ENCODE measurements at regions not wholly inside any gene's neighbourhood (a gene's known extent, or its start where the extent isn't known, plus 50 kb on each side); places are given as distances from the start of the nearest gene placed in this dataset.
"Not testable (repeated sequence)": the region's sequence is repeated elsewhere in the genome, so short reads cannot be mapped to it uniquely, and the experiment has no call there.

GRCh38 chr5:114716955-114717354 lies 355.1 kb downstream of the KCNN2 start:
- TF ChIP-seq EP300 (IDR thresholded peaks at IDR 0.05) (no peak), POLR2A (IDR thresholded peaks at IDR 0.05) (no peak), POLR2AphosphoS5 (IDR thresholded peaks at IDR 0.05) (no peak), CTCF (IDR thresholded peaks at IDR 0.05) (no peak)
- H3K27me3 ChIP-seq = no peaks in the 10 kb centered on the region
- no peak overlapping the region for H3K4me3 ChIP-seq
- WGBS, 2 donors = 95 to 97% methylated on average over 1 of the region's 1 CpG
- DNase-seq (no peak), ATAC-seq (ENCODE audit: low FRiP score in 2 of 2) (no peak)
- H3K9me3 ChIP-seq = peaks cover 0 to 8% (median 1%) of the 10 kb centered on the region in 4 donors
- no peak overlapping the region for H3K27ac ChIP-seq
- no peaks in the 10 kb centered on the region for H3K36me3 ChIP-seq
- no peaks in the 10 kb centered on the region for H3K4me1 ChIP-seq

- WGBS, 2 donors = 94% methylated on average over 3 to 27 of the region's 31 CpGs
- H3K27me3 ChIP-seq; H3K36me3 ChIP-seq; H3K4me1 ChIP-seq; ATAC-seq (ENCODE audit: low FRiP score in 2 of 2); H3K4me3 ChIP-seq; H3K27ac ChIP-seq; H3K9me3 ChIP-seq: not testable (repeated sequence)
- DNase-seq = peak in 1 of 2 donors; percentile 66
These were observed 342.5 kb downstream of the KCNN2 start for GRCh38 chr5:114704225-114704893.

GRCh38 chr5:114702731-114703130 lies 340.9 kb downstream of the KCNN2 start:
- 65 to 84% methylated on average over 1 of the region's 1 CpG for WGBS, 2 donors
- no peak for ATAC-seq (ENCODE audit: low FRiP score in 2 of 2)
- no peaks in the 10 kb centered on the region for H3K27me3 ChIP-seq
- no peak for DNase-seq
- no peaks in the 10 kb centered on the region for H3K9me3 ChIP-seq
- no peaks in the 10 kb centered on the region for H3K36me3 ChIP-seq
- H3K27ac ChIP-seq = no peak overlapping the region
- no peak overlapping the region for H3K4me3 ChIP-seq
- TF ChIP-seq CTCF (IDR thresholded peaks at IDR 0.05) (no peak), POLR2A (IDR thresholded peaks at IDR 0.05) (no peak), EP300 (IDR thresholded peaks at IDR 0.05) (no peak), POLR2AphosphoS5 (IDR thresholded peaks at IDR 0.05) (no peak)
- no peaks in the 10 kb centered on the region for H3K4me1 ChIP-seq

GRCh38 chr5:114702136-114702535 lies 340.3 kb downstream of the KCNN2 start:
- Histone ChIP-seq H3K27me3 (no peaks in the 10 kb centered on the region), H3K4me3 (no peak overlapping the region), H3K36me3 (no peaks in the 10 kb centered on the region), H3K27ac (no peak overlapping the region), H3K9me3 (no peaks in the 10 kb centered on the region), H3K4me1 (no peaks in the 10 kb centered on the region)
- 63 to 71% methylated on average over 3 of the region's 3 CpGs for WGBS, 2 donors
- DNase-seq (no peak), ATAC-seq (ENCODE audit: low FRiP score in 2 of 2) (no peak)
- TF ChIP-seq CTCF (IDR thresholded peaks at IDR 0.05) (no peak), POLR2A (IDR thresholded peaks at IDR 0.05) (no peak), POLR2AphosphoS5 (IDR thresholded peaks at IDR 0.05) (no peak), EP300 (IDR thresholded peaks at IDR 0.05) (no peak)

- no peak for ATAC-seq (ENCODE audit: low FRiP score in 2 of 2)
- 78 to 90% methylated on average over 3 of the region's 3 CpGs for WGBS, 2 donors
These were observed 339.0 kb downstream of the KCNN2 start for GRCh38 chr5:114700823-114701222.

More at GRCh38 chr5:114700823-114701222, 339.0 kb downstream of the KCNN2 start:
- Histone ChIP-seq H3K27me3 (no peaks in the 10 kb centered on the region), H3K27ac (no peak overlapping the region), H3K4me1 (no peaks in the 10 kb centered on the region), H3K36me3 (no peaks in the 10 kb centered on the region), H3K9me3 (no peaks in the 10 kb centered on the region), H3K4me3 (no peak overlapping the region)
- DNase-seq = no peak
- TF ChIP-seq POLR2AphosphoS5 (IDR thresholded peaks at IDR 0.05) (no peak), EP300 (IDR thresholded peaks at IDR 0.05) (no peak), CTCF (IDR thresholded peaks at IDR 0.05) (no peak), POLR2A (IDR thresholded peaks at IDR 0.05) (no peak)
